ENCODE measurements at regions not wholly inside any gene's neighbourhood (a gene's known extent, or its start where the extent isn't known, plus 50 kb on each side); places are given as distances from the start of the nearest gene placed in this dataset.

DNA sequence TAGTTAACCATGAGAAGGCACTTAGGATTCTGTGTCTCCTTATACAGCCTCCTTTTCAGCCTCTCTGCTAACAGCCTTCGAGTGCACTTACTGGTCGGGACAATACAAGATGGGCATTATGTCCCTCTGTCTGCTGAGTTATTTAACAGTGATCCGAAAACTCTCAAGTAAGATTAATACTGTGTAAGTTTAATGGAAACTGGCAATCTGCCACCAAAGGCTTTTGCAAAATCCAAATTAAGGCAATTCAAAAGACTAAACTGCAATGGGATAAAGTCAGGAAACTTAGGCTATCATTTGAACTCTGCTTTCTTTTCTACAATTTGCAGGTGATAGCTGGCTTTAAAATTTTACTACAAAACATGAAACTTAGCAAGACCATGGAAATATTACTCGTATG lies 477.8 kb downstream of the TFEC start:
- intact Hi-C loops (cut with micrococcal nuclease) (no loop called here), dilution Hi-C loops (cut with MboI; ENCODE audit: extremely low pct_ligation_motif_present, low sequenced_read_pairs) (no loop called here)
- no peaks in the 10 kb centered on the region for H3K36me3 ChIP-seq (ENCODE audit: control insufficient read depth in 2 of 2, extremely low read depth in 1 of 2, insufficient read depth in 2 of 2, low read length in 2 of 2)
- H3K79me2 ChIP-seq (ENCODE audit: control insufficient read depth, insufficient read depth, low read length): no peaks in the 10 kb centered on the region
- no peaks in the 10 kb centered on the region for H3K9me1 ChIP-seq (replicated peaks; ENCODE audit: control insufficient read depth, extremely low read depth, insufficient read depth, low read length)
- H3K4me1 ChIP-seq (ENCODE audit: control insufficient read depth, extremely low read depth, insufficient read depth, low read length): no peaks in the 10 kb centered on the region
- DNase-seq (ENCODE audit: low read depth, low spot score) (no peak), FAIRE-seq (no peak)
- ChIA-PET POLR2A (no interaction called here), CTCF (no interaction called here)
- no peaks in the 10 kb centered on the region for H3K9me3 ChIP-seq (replicated peaks; ENCODE audit: control insufficient read depth, insufficient read depth, low read length)
- TF ChIP-seq EZH2 (IDR thresholded peaks at IDR 0.05; ENCODE audit: borderline replicate concordance, low read depth, low read length, severe bottlenecking) (no peak), JUN (IDR thresholded peaks at IDR 0.05; ENCODE audit: borderline replicate concordance, insufficient read depth, insufficient read length, low read depth) (no peak)
- H3K9ac ChIP-seq (replicated peaks; ENCODE audit: extremely low read depth, insufficient read depth, low read length): no peak overlapping the region
- H2AFZ ChIP-seq (ENCODE audit: low read depth, low read length): no peak overlapping the region
- H4K20me1 ChIP-seq (replicated peaks; ENCODE audit: control insufficient read depth, extremely low read depth, insufficient read depth, low read length): no peaks in the 10 kb centered on the region
- no peak overlapping the region for H3K4me2 ChIP-seq (ENCODE audit: insufficient read depth, low read length)
- peaks cover 0 to 2% of the 10 kb centered on the region in 2 experiments for H3K27me3 ChIP-seq (ENCODE audit: control insufficient read depth in 2 of 2, insufficient read depth in 2 of 2, low read length in 2 of 2)
- BruUV-seq (replicated peaks): no TSS peak
- H3K4me3 ChIP-seq (replicated peaks in 1 of 3; ENCODE audit: insufficient read depth in 1 of 3, low read depth in 1 of 3, low read length in 3 of 3): no peak overlapping the region
- H3K27ac ChIP-seq (ENCODE audit: insufficient read depth, low read depth, low read length): no peak overlapping the region

GRCh38 chr7:115549910-115550309 lies 480.7 kb downstream of the TFEC start:
- H3K9ac ChIP-seq (replicated peaks; ENCODE audit: extremely low read depth, insufficient read depth, low read length): no peak overlapping the region
- H4K20me1 ChIP-seq (replicated peaks; ENCODE audit: control insufficient read depth, extremely low read depth, insufficient read depth, low read length): no peaks in the 10 kb centered on the region
- POLR2A ChIA-PET: no interaction called here
- TF ChIP-seq, protein P1, sequence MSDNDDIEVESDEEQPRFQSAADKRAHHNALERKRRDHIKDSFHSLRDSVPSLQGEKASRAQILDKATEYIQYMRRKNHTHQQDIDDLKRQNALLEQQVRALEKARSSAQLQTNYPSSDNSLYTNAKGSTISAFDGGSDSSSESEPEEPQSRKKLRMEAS (IDR thresholded peaks at IDR 0.05; ENCODE audit: insufficient read depth, insufficient read length): no peak
- TF ChIP-seq POLR2AphosphoS5 (IDR thresholded peaks at IDR 0.05; ENCODE audit: insufficient read depth, low read depth, low read length) (no peak), JUN (IDR thresholded peaks at IDR 0.05; ENCODE audit: borderline replicate concordance, insufficient read depth, insufficient read length, low read depth) (no peak), GATA2 (IDR thresholded peaks at IDR 0.05; ENCODE audit: insufficient read depth, insufficient read length, low read depth, low read length) (no peak), POLR2A (IDR thresholded peaks at IDR 0.05; ENCODE audit: low read depth, low read length) (no peak), MYC (IDR thresholded peaks at IDR 0.05; ENCODE audit: low read depth, low read length) (no peak)
- TF ChIP-seq, protein P2, sequence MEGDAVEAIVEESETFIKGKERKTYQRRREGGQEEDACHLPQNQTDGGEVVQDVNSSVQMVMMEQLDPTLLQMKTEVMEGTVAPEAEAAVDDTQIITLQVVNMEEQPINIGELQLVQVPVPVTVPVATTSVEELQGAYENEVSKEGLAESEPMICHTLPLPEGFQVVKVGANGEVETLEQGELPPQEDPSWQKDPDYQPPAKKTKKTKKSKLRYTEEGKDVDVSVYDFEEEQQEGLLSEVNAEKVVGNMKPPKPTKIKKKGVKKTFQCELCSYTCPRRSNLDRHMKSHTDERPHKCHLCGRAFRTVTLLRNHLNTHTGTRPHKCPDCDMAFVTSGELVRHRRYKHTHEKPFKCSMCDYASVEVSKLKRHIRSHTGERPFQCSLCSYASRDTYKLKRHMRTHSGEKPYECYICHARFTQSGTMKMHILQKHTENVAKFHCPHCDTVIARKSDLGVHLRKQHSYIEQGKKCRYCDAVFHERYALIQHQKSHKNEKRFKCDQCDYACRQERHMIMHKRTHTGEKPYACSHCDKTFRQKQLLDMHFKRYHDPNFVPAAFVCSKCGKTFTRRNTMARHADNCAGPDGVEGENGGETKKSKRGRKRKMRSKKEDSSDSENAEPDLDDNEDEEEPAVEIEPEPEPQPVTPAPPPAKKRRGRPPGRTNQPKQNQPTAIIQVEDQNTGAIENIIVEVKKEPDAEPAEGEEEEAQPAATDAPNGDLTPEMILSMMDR (IDR thresholded peaks at IDR 0.05; ENCODE audit: extremely low read depth in 1 of 2, insufficient read depth in 1 of 2, low read depth in 1 of 2, low read length in 2 of 2): no peak
- BruUV-seq (replicated peaks): no TSS peak
- no peak overlapping the region for H3K4me2 ChIP-seq (ENCODE audit: insufficient read depth, low read length)
- no peak overlapping the region for H2AFZ ChIP-seq (ENCODE audit: low read depth, low read length)
- H3K36me3 ChIP-seq (ENCODE audit: control insufficient read depth in 2 of 2, extremely low read depth in 1 of 2, insufficient read depth in 2 of 2, low read length in 2 of 2): no peaks in the 10 kb centered on the region
- CTCF ChIA-PET: interaction anchor here (1.3 kb wide), 1 partner anchor 24 kb away, joined by 3 read pairs; no protein-coding TSS in a partner anchor
- dilution Hi-C loops (cut with MboI; ENCODE audit: extremely low pct_ligation_motif_present, low sequenced_read_pairs): no loop called here
- H3K4me3 ChIP-seq (replicated peaks in 1 of 3; ENCODE audit: insufficient read depth in 1 of 3, low read depth in 1 of 3, low read length in 3 of 3): no peak overlapping the region
- H3K79me2 ChIP-seq (ENCODE audit: control insufficient read depth, insufficient read depth, low read length): no peaks in the 10 kb centered on the region
- no peaks in the 10 kb centered on the region for H3K4me1 ChIP-seq (ENCODE audit: control insufficient read depth, extremely low read depth, insufficient read depth, low read length)
- intact Hi-C loops (cut with micrococcal nuclease): no loop called here
- no peak for DNase-seq (ENCODE audit: low read depth, low spot score)
- no peak overlapping the region for H3K27ac ChIP-seq (ENCODE audit: insufficient read depth, low read depth, low read length)
- no peaks in the 10 kb centered on the region for H3K9me1 ChIP-seq (replicated peaks; ENCODE audit: control insufficient read depth, extremely low read depth, insufficient read depth, low read length)
- H3K27me3 ChIP-seq (ENCODE audit: control insufficient read depth in 2 of 2, insufficient read depth in 2 of 2, low read length in 2 of 2): peaks cover 0 to 2% of the 10 kb centered on the region in 2 experiments
- H3K9me3 ChIP-seq (replicated peaks; ENCODE audit: control insufficient read depth, insufficient read depth, low read length): no peaks in the 10 kb centered on the region
- FAIRE-seq: no peak

Measured in endothelial cell of umbilical vein (primary cell).